ENCODE measurements at regions not wholly inside any gene's neighbourhood (a gene's known extent, or its start where the extent isn't known, plus 50 kb on each side); places are given as distances from the start of the nearest gene placed in this dataset.

DNA sequence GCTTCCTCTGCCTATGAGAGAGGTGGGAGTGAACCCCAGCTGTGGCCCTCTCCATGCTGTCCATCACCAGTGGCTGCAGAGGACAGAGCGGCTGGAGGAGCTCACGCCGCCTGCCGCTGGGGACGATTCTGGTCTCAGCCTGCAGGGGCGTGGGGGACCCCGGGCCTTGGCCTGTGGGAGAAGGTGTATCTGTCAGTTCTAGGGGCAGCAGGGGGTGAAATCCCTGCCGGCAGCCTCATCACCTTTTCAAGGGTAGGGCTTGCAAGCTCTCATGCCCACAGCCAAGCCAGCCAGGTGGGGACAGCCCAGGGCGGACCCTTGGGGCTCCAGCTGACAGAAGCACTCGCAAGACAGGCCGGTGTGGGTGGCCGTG, 80.2 kb downstream of the TSPAN17 start:
- no peak for ATAC-seq
- no peak for TF ChIP-seq ISL1 (CRISPR knock-in tag; IDR thresholded peaks at IDR 0.05)
- no peak for TF ChIP-seq BACH2 (CRISPR knock-in tag; IDR thresholded peaks at IDR 0.05; ENCODE audit: borderline replicate concordance)
- TF ChIP-seq, protein P1, sequence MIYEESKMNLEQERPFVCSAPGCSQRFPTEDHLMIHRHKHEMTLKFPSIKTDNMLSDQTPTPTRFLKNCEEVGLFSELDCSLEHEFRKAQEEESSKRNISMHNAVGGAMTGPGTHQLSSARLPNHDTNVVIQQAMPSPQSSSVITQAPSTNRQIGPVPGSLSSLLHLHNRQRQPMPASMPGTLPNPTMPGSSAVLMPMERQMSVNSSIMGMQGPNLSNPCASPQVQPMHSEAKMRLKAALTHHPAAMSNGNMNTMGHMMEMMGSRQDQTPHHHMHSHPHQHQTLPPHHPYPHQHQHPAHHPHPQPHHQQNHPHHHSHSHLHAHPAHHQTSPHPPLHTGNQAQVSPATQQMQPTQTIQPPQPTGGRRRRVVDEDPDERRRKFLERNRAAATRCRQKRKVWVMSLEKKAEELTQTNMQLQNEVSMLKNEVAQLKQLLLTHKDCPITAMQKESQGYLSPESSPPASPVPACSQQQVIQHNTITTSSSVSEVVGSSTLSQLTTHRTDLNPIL (CRISPR knock-in tag; IDR thresholded peaks at IDR 0.05; ENCODE audit: low read depth) = no peak
- TF ChIP-seq ZC3H10 (CRISPR knock-in tag; IDR thresholded peaks at IDR 0.05) = no peak

DNA sequence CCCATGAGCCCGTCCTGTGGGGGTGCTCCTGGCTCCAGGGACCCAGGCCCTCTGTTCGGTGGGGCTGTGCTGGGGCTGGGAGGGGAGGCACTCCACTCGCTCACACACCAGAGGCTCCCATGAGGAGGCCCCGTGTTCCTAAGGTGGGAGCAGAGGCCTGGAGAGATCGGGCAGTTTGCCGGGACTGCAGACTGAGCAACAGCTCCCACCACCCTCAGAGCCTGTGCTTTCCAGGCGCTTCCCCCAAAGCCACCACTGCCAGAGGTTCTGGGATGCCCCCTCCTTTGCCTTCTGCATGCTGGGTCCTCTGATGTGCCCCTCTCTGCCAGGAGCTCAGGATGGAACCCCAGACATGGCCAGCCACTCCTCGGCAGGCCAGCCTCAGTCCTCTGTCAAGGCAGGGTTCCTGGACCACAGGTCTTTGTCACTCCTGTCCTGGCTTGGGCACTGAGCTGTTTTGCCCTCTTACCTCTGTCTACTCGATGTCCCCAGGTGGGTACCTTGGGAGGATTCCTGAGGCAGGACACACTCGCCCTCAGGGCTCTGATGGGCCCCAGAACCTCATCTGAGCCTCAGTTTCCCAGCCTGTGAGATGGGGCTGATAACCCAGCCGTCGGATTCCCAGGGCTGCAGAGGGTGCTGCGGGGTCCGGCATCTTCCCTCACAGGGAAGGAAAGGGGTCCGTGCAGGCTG, 80.8 kb downstream of the TSPAN17 start:
- ATAC-seq = no peak
- TF ChIP-seq RARB (CRISPR knock-in tag; IDR thresholded peaks at IDR 0.05) (no peak), TCF4 (CRISPR knock-in tag; IDR thresholded peaks at IDR 0.05; ENCODE audit: borderline replicate concordance) (no peak), ESRRG (CRISPR knock-in tag; IDR thresholded peaks at IDR 0.05) (no peak), ZNF70 (CRISPR knock-in tag; IDR thresholded peaks at IDR 0.05) (no peak), ZNF565 (CRISPR knock-in tag; conservative IDR thresholded peaks at IDR 0.05; ENCODE audit: low read depth) (no peak), GLIS3 (CRISPR knock-in tag; IDR thresholded peaks at IDR 0.05) (no peak)

GRCh38 chr5:176728831-176729251, 81.5 kb upstream of the UNC5A start:
- no peak for ATAC-seq
- no peak for TF ChIP-seq BACH2 (CRISPR knock-in tag; IDR thresholded peaks at IDR 0.05; ENCODE audit: borderline replicate concordance)
- TF ChIP-seq ARNTL (CRISPR knock-in tag; IDR thresholded peaks at IDR 0.05; ENCODE audit: borderline replicate concordance, low read depth) = no peak
- no peak for TF ChIP-seq TCF4 (CRISPR knock-in tag; IDR thresholded peaks at IDR 0.05; ENCODE audit: borderline replicate concordance)
- no peak for TF ChIP-seq ZNF565 (CRISPR knock-in tag; conservative IDR thresholded peaks at IDR 0.05; ENCODE audit: low read depth)
- no peak for TF ChIP-seq TOX (CRISPR knock-in tag; IDR thresholded peaks at IDR 0.05; ENCODE audit: borderline replicate concordance)
- TF ChIP-seq ESRRG (CRISPR knock-in tag; IDR thresholded peaks at IDR 0.05) = no peak
- TF ChIP-seq ZFP3 (CRISPR knock-in tag; IDR thresholded peaks at IDR 0.05) = no peak
- no peak for TF ChIP-seq SNAI2 (CRISPR knock-in tag; IDR thresholded peaks at IDR 0.05)
- TF ChIP-seq GLIS3 (CRISPR knock-in tag; IDR thresholded peaks at IDR 0.05) = no peak
- TF ChIP-seq, protein P2, sequence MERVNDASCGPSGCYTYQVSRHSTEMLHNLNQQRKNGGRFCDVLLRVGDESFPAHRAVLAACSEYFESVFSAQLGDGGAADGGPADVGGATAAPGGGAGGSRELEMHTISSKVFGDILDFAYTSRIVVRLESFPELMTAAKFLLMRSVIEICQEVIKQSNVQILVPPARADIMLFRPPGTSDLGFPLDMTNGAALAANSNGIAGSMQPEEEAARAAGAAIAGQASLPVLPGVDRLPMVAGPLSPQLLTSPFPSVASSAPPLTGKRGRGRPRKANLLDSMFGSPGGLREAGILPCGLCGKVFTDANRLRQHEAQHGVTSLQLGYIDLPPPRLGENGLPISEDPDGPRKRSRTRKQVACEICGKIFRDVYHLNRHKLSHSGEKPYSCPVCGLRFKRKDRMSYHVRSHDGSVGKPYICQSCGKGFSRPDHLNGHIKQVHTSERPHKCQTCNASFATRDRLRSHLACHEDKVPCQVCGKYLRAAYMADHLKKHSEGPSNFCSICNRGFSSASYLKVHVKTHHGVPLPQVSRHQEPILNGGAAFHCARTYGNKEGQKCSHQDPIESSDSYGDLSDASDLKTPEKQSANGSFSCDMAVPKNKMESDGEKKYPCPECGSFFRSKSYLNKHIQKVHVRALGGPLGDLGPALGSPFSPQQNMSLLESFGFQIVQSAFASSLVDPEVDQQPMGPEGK (CRISPR knock-in tag; IDR thresholded peaks at IDR 0.05; ENCODE audit: borderline replicate concordance) = no peak
- no peak for TF ChIP-seq ISL1 (CRISPR knock-in tag; IDR thresholded peaks at IDR 0.05)

DNA sequence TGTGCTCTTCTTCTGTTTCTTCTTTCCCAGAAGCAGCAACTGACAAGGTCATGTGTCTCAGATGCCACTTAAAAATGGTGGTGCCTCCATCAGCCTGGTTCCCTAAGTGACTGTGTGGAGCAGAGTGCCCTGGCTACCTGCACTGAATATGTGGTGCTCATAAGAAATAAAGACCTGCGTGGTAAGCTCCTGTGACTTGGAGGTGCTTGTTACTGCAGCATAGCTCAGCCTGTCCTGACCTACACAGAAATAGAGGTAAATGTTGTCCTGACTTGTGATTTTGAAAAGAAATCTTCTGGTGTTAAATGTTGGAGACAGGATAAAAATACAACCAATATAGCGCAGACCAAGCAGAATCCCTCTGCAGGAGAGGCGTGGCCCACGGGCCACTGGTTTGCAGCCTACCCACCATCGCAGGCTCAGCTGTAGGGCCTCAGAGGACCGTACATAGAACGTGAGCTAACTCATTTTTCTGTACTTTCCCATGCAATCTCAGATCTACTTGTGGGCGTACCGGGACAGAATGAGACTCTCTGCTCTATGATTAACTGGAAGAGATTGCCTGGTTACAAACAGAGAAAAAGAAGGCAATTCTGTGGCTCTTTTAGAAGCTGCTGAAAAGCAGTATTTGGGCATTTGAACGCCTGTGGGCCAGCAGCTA, 79.4 kb upstream of the UNC5A start:
- no peak for ATAC-seq
- TF ChIP-seq GLIS3 (CRISPR knock-in tag; IDR thresholded peaks at IDR 0.05) (no peak), BACH2 (CRISPR knock-in tag; IDR thresholded peaks at IDR 0.05; ENCODE audit: borderline replicate concordance) (no peak), ZNF565 (CRISPR knock-in tag; conservative IDR thresholded peaks at IDR 0.05; ENCODE audit: low read depth) (no peak), CSDC2 (CRISPR knock-in tag; IDR thresholded peaks at IDR 0.05) (no peak), PPARA (CRISPR knock-in tag; IDR thresholded peaks at IDR 0.05; ENCODE audit: borderline replicate concordance) (no peak), TSHZ2 (CRISPR knock-in tag; IDR thresholded peaks at IDR 0.05) (no peak), ZNF8 (CRISPR knock-in tag; IDR thresholded peaks at IDR 0.05) (no peak), SNAI2 (CRISPR knock-in tag; IDR thresholded peaks at IDR 0.05) (no peak), ZFP30 (CRISPR knock-in tag; IDR thresholded peaks at IDR 0.05) (no peak), OSR1 (CRISPR knock-in tag; IDR thresholded peaks at IDR 0.05) (no peak), TOX (CRISPR knock-in tag; IDR thresholded peaks at IDR 0.05; ENCODE audit: borderline replicate concordance) (no peak), ARNTL (CRISPR knock-in tag; IDR thresholded peaks at IDR 0.05; ENCODE audit: borderline replicate concordance, low read depth) (no peak), ZC3H10 (CRISPR knock-in tag; IDR thresholded peaks at IDR 0.05) (no peak), TCF4 (CRISPR knock-in tag; IDR thresholded peaks at IDR 0.05; ENCODE audit: borderline replicate concordance) (no peak), RARB (CRISPR knock-in tag; IDR thresholded peaks at IDR 0.05) (no peak)
- TF ChIP-seq, protein P1 (CRISPR knock-in tag; IDR thresholded peaks at IDR 0.05; ENCODE audit: low read depth) = no peak
- TF ChIP-seq, protein P3, sequence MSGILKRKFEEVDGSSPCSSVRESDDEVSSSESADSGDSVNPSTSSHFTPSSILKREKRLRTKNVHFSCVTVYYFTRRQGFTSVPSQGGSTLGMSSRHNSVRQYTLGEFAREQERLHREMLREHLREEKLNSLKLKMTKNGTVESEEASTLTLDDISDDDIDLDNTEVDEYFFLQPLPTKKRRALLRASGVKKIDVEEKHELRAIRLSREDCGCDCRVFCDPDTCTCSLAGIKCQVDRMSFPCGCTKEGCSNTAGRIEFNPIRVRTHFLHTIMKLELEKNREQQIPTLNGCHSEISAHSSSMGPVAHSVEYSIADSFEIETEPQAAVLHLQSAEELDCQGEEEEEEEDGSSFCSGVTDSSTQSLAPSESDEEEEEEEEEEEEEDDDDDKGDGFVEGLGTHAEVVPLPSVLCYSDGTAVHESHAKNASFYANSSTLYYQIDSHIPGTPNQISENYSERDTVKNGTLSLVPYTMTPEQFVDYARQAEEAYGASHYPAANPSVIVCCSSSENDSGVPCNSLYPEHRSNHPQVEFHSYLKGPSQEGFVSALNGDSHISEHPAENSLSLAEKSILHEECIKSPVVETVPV (CRISPR knock-in tag; IDR thresholded peaks at IDR 0.05) = no peak
- TF ChIP-seq, protein P4, sequence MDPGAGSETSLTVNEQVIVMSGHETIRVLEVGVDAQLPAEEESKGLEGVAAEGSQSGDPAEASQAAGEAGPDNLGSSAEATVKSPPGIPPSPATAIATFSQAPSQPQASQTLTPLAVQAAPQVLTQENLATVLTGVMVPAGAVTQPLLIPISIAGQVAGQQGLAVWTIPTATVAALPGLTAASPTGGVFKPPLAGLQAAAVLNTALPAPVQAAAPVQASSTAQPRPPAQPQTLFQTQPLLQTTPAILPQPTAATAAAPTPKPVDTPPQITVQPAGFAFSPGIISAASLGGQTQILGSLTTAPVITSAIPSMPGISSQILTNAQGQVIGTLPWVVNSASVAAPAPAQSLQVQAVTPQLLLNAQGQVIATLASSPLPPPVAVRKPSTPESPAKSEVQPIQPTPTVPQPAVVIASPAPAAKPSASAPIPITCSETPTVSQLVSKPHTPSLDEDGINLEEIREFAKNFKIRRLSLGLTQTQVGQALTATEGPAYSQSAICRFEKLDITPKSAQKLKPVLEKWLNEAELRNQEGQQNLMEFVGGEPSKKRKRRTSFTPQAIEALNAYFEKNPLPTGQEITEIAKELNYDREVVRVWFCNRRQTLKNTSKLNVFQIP (CRISPR knock-in tag; IDR thresholded peaks at IDR 0.05; ENCODE audit: borderline replicate concordance, low read depth) = no peak
